Uterus (tissue), 2 donors: ENCODE measurements at regions not wholly inside any gene's neighbourhood (a gene's known extent, or its start where the extent isn't known, plus 50 kb on each side); places are given as distances from the start of the nearest gene placed in this dataset.

Experiments
- POLR2A ChIP-seq, 2 donors: fragments of 450-650 bp; IDR thresholded peaks; one replicate each; pipeline ENCODE4 v1.6.1; 2016; ENCODE audit warnings: antibody characterized with exemption in 2 of 2, mild to moderate bottlenecking in 1 of 2, moderate library complexity in 1 of 2
- TF ChIP-seq, protein P1 (sequence below), 4 experiments: fragments of 200-600 bp in 2 of 4; fragments of 450-650 bp in 2 of 4; sonication (generic) in 2 of 4; IDR thresholded peaks; one replicate each; pipeline ENCODE4 v1.5.1; 2016 to 2019; ENCODE audit warnings: antibody characterized with exemption in 4 of 4, mild to moderate bottlenecking in 2 of 4, moderate library complexity in 1 of 4

DNA sequence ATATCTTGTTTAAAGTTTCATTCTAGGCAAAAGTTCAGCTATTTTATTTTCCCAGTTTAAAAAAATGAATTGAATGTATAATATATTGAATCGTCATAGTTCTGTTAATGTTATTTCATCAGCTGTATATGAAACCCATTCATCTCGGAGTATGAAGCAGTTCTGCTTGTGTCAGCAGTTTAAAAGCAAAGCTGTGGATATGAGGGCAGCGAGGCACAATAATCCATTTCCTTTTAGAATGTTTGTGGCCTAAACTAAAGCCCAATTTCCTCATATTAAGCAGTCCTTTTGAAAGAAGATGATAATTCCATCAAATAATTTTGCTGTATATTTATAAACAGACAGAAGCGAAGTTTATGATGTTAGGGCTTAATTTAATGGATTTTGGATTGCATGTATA lies 300.1 kb downstream of the SAMD5 start:
- TF ChIP-seq POLR2A (IDR thresholded peaks at IDR 0.05) = no peak
- TF ChIP-seq, protein P1, sequence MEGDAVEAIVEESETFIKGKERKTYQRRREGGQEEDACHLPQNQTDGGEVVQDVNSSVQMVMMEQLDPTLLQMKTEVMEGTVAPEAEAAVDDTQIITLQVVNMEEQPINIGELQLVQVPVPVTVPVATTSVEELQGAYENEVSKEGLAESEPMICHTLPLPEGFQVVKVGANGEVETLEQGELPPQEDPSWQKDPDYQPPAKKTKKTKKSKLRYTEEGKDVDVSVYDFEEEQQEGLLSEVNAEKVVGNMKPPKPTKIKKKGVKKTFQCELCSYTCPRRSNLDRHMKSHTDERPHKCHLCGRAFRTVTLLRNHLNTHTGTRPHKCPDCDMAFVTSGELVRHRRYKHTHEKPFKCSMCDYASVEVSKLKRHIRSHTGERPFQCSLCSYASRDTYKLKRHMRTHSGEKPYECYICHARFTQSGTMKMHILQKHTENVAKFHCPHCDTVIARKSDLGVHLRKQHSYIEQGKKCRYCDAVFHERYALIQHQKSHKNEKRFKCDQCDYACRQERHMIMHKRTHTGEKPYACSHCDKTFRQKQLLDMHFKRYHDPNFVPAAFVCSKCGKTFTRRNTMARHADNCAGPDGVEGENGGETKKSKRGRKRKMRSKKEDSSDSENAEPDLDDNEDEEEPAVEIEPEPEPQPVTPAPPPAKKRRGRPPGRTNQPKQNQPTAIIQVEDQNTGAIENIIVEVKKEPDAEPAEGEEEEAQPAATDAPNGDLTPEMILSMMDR (IDR thresholded peaks at IDR 0.05) = no peak
